ENCODE measurements at regions not wholly inside any gene's neighbourhood (a gene's known extent, or its start where the extent isn't known, plus 50 kb on each side); places are given as distances from the start of the nearest gene placed in this dataset.
"Not testable (repeated sequence)": the region's sequence is repeated elsewhere in the genome, so short reads cannot be mapped to it uniquely, and the experiment has no call there.

DNA sequence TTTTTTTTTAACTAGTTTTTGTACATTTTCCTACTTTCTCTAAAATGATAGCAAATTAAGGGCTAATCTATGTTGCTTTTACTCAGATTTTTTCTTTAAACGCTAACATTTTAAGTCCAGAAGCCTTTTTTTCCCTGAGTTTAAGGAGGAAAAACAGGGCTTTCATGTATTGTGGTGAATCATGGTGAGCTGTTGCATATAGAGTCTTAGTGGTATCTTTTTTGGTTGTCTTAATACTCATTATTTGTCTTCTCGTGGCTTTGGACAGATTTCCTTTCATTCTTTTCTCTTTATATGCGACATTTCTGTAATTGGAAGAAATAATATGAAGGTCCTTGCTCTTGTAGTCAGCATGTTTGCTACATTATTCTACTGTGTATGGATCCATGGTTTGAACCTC, 1015.6 kb downstream of the PLA2G4A start:
- DNase-seq (ENCODE audit: low read depth, low spot score) = no peak
- H3K27ac ChIP-seq = no peak overlapping the region

DNA sequence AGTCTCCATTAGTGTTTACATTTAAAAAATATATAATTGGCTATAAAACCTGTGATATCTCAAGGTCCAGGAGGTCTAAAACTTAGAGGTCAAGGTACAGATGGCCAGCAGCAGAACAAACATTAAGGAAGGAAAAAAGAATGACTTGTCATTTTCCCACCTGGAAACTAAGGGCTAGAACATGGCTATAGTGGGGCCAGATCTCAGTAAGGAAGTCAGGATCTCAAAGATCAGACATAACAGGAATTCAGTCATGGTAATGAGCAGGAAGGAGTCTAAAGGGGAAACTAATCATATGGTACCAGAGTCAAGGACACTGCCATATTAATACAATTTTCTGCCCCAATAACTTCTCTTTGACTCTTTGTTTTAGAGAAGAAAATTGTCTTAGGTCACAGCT, 1018.8 kb downstream of the PLA2G4A start:
- no peak overlapping the region for H3K27ac ChIP-seq
- DNase-seq (ENCODE audit: low read depth, low spot score) = no peak

DNA sequence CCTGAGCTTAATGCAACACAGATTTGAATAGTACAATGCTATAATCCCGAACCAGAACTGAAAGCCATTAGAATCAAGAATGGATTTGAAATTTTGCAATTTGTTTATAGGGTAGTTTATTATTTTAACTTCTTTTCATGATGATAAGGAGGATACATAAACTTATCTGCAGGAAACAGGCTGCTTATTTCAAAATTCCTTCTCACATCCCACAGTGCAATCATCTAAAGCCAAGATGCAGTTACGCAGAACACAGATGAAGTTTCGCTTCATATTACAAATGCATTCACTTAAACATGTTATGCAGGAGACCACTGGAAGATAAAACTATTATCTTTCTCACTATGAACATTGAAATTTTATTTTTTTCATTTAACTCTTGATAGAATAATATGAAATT, 1019.6 kb downstream of the PLA2G4A start:
- H3K27ac ChIP-seq = no peak overlapping the region
- DNase-seq (ENCODE audit: low read depth, low spot score) = no peak

DNA sequence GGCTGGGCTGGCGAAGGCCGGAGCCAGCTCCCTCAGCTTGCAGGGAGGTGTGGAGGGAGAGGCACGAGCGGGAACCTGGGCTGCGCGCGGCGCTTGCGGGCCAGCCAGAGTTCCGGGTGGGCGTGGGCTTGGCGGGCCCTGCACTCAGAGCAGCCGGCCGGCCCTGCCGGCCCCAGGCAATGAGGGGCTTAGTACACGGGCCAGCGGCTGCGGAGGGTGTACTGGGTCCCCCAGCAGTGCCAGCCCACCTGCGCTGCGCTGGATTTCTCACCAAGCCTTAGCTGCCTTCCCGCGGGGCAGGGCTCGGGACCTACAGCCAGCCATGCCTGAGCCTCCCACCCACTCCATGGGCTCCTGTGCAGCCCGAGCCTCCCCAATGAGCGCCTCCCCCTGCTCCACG, 1021.4 kb downstream of the PLA2G4A start:
- DNase-seq (ENCODE audit: low read depth, low spot score); H3K27ac ChIP-seq: not testable (repeated sequence)

DNA sequence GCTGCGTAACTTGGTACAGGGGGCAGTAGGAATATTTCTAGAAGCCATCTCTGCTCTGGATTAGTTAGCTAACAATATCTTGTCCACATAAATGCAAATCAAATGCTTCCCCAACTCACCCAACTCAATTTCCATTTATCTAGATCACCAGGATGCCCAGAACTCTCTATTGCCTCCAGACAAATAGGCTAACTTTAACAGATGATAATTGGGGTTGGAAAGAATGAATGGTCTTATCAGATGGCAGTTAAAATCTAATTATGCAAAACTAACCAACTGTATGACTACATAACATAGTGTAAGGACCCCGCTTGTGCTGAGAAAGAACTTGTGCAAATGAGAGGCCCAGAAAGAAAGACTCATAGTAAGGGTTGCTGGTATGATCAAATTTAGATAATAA, 1024.8 kb downstream of the PLA2G4A start:
- H3K27ac ChIP-seq = no peak overlapping the region
- no peak for DNase-seq (ENCODE audit: low read depth, low spot score)

DNA sequence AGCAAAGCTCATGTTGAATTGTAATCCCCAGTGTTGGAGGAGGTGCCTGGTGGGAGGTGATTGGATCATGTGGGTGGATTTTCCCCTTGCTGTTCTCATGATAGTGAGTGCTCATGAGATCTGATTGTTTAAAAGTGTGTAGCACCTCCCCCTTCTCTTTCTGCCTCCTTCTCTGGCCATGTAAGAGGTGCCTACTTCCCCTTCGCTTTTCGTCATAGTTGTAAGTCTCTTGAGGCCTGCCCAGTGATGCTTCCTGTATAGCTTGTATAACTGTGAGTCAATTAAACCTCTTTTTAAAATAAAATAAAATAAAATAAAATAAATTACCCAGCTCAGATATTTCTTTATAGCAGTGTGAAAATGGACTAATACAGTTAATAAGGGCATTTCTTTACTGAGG, 1025.7 kb downstream of the PLA2G4A start:
- DNase-seq (ENCODE audit: low read depth, low spot score) = no peak
- H3K27ac ChIP-seq = no peak overlapping the region

DNA sequence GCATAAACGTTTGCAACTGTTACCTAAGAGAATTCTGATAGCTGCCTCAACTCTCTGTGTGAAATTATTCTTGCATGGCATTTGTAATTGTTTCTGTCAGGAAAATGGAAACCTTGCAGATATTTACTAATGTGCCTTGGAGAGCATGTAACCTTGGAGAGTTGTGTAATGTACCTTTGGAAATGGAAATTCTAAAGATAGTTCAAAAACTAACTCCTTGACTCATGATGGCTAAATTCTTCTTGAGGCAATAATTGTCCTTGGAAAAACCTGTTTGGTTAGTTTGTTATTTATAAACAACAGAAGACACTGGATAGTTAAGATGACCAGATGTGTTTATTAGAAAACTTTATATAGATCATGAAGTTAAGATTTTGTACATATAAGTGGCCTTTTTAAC, 1033.8 kb downstream of the PLA2G4A start:
- H3K27ac ChIP-seq = no peak overlapping the region
- peak; percentile 14 for DNase-seq (ENCODE audit: low read depth, low spot score)

DNA sequence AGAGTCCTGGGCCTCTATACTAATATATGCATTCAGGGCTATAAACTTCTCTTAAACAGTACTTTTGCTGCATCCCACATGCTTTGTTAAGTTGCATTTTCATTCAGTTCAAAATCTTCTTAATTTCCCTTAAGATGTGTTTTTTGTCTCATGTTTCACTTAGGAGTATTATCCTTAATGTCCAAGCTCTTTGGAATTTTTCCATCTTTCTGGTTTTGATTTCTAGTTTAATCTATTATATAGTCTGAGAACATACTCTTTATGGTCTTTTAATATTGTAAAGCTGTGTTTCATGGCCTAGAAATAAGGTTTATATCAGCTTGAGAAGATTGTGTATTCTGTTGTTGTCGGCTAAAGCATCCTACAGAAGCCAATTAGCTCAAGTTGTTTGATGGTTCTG, 1041.8 kb downstream of the PLA2G4A start:
- no peak for DNase-seq (ENCODE audit: low read depth, low spot score)
- no peak overlapping the region for H3K27ac ChIP-seq

DNA sequence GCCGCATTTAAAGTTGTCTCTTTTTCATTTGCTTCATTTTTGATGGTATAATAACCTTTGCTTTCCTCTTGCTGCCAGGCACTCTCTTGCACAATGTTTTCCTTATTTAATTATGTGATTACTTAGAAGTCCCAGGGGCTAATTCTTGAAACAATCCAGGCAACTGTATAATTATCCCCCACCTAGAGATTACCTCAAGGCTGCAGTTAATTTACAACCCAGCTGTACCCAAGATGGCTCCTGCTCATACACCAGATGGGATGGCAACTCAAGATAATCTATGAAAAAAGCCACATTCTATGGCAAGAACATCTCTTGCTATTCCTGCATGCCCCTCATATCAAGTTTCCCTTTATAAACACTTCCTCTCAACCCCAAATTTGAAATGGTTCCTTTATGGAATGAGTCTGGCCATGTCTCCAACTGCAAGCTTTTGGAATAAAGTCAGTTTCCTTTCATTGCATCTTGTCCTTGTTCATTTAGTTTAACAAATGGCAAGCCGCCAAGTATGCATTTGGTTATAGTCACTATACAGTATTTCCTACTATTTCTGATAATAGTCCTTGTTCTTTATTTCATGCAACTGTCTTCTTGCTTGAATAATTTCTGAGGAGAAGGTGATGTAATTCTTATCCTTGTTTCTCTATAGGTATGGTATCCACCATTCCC, 1042.6 kb downstream of the PLA2G4A start:
- no peak overlapping the region for H3K27ac ChIP-seq
- no peak for DNase-seq (ENCODE audit: low read depth, low spot score)

DNA sequence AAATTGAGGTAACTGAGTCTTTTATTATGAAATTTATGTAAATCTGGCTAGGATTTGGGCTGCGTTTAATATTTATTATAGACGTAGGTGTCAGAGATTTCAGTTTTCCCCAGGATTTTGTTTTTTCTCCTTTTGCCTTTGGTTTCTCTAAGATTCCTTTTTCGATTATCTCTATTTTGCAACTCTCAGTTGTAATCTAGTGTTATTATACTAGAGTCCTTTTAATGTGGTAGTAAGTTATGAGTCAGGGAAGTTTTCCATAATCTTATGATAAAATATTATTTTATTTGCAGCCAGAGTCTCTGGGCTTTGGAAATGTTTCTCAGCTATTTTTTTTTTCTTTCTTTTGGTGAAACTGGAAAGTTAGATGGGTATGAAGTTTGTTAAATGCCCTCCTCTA, 1043.8 kb downstream of the PLA2G4A start:
- DNase-seq (ENCODE audit: low read depth, low spot score) = no peak
- H3K27ac ChIP-seq = no peak overlapping the region

DNA sequence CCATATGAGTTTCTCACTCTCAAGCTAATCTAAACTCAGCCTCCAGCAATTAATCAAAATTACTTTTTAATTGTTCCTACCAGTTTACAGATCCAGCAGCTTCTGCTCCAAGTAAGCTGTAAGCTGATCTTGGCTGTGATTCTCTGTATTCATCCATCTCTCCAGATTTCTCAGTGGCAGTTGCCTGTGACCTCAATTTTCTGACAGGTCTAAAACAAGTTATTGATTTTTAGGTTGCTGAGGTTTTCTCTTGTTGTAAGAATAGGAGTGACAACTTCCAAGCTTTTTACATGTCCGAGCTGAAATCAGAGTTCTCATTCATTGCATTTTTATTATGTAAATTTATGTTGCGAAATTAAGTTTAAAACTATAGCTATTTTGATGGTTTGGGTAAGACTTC, 1044.4 kb downstream of the PLA2G4A start:
- H3K27ac ChIP-seq = no peak overlapping the region
- no peak for DNase-seq (ENCODE audit: low read depth, low spot score)

DNA sequence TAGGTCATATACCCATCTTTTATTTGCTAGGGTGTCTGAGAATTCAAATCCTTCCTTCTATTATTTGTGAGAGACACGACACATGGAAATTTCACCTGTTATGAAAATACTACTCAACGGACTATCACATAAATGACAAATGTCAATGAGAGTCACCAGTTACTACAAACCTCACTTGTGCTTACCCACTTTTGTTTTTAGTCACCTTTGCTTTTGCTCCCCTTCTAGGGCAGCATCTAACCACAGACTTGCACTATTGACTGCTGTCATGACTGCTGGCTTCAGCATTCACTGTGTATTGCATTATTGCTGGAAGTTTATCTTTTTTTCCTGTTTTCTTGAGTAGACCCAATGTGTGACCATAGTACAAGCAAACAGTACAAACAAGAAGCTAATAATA, 1048.0 kb downstream of the PLA2G4A start:
- H3K27ac ChIP-seq = no peak overlapping the region
- no peak for DNase-seq (ENCODE audit: low read depth, low spot score)

DNA sequence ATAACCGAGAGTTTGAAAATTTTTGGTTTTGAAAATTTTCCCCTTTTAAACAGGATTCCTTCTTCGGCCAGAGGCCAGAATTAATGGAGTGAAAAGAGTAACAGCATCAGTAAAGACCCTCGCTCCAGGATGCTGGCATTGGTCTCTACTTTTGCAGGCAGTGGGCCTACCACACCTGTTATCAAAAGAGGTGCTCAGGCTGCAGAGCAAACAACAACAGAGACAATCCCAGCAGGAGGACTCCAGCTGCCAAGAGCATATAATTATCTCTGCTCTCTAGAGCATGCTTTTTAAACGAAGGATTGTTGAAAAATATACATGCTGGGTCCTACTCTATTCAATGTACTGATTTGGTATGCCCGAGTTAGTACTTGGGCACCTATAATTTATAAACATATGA, 1048.5 kb downstream of the PLA2G4A start:
- H3K27ac ChIP-seq = no peak overlapping the region
- DNase-seq (ENCODE audit: low read depth, low spot score) = no peak

DNA sequence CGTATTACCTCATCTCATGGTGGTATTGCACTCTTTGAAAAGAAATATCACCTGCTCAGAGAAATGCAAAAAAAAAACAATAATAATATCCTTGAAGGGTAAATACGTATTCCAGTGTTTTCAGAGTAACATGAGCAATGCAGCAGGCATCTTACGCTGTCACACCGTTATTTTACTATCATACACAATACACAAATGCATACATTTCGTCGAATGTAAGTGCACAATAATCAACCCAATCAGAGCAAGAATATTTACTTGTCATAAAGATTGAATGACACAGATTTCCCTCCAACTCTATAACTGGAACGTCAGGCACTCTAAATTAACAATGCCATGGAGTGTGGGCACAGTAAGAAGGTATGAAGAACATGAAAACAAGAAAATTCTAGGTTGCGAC, 1050.1 kb downstream of the PLA2G4A start:
- H3K27ac ChIP-seq = no peak overlapping the region
- DNase-seq (ENCODE audit: low read depth, low spot score) = no peak

DNA sequence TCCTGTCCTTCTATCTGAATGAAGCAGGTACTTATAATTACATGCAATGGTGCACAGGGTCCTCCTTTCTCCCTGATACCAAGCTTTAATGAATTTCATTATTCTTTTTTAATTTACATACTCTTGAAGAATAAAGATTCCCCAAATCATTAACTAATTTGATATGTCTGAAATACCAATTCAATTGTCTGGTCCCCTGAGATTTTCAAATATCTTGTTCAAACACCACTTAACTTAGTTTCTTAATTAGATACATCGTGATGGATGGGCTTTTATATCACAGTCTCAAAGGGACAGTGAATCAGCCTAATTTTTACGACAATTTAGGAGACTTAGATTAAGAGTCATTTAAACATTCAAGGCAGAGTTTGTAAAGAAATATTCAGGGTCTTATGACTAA, 1054.6 kb downstream of the PLA2G4A start:
- DNase-seq (ENCODE audit: low read depth, low spot score) = no peak
- no peak overlapping the region for H3K27ac ChIP-seq

DNA sequence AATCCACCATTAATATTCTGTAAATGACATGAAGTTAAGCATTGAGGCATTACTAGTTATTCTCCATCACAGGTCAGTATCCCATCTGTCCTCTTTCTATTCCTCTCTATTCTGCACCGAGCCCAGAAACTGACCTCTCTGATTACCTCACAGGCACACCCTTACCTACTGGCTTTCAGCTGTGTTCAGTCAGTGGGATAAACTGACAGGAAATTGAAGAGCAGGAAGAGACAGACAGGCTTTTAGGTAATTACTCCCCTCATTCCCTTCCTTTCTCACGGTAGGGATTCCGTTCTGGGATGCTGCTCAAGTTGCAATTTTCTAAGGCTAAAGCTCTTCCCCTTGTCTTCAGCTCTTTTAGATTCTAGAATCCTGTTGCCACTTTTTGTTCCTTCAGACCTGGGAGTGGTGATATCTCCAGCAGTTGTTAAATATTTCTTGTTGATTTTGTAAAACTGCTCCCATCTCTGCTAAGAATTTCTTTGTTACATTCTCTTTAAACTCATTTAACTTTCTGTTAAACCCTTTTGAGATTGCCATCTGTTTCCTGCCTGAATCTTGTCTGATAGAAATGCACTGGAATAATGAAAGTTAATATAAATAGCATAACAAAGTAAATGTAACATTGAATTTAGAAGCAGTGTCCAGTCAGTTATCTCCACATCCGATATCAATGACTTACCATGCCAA, 1063.4 kb downstream of the PLA2G4A start:
- H3K27ac ChIP-seq = no peak overlapping the region
- no peak for DNase-seq (ENCODE audit: low read depth, low spot score)

DNA sequence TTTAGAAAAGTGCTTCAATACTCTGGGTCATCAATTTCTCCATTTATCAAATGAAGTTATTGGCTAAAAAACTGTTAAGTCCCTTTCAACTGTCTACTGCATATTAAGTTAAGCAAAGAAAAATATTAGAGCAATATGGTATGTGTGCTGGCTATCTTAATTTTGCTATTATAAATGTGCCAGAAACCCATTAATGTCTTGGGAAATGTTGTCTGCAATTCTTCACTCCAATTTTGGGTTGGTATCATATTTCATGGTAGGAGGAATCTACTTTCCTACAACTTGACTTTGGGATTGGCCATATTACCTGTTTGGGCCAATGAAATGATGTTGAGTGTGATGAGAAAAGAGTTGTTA, 1063.9 kb downstream of the PLA2G4A start:
- DNase-seq (ENCODE audit: low read depth, low spot score) = no peak
- H3K27ac ChIP-seq = no peak overlapping the region

DNA sequence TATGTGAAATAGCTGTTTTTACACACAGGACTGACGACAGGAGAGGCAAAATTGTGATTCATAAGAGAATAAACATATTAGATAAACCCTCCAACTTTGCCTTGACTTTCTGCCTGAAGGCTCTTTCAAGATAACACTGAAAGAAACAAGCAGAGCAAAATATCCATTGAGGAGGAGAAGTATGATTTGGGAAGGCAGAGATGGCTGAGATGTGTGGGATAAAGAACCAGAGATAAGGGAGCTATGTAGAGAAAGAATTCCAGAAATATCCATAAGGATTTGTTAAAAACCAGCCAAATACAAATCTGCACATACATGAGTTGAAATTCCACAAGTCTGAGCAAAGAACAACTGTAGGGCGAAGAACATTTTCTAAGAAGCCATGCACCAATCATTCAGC, 1064.7 kb downstream of the PLA2G4A start:
- DNase-seq (ENCODE audit: low read depth, low spot score) = no peak
- H3K27ac ChIP-seq = no peak overlapping the region

DNA sequence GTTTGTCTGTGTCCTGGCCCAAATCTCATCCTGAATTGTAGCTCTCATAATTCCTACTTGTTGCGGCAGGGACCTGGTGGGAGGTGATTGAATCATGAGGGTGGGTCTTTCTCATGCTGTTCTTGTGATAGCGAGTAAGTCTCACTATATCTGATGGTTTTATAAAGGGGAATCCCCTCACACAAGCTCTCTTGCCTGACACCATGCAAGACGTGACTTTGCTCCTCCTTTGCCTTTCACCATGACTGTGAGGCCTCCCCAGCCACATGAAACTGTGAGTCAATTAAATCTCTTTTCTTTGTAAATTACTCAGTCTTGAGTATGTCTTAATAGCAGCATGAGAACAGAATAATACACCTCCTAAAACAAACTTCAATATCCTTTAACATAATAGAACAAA, 1065.6 kb downstream of the PLA2G4A start:
- no peak overlapping the region for H3K27ac ChIP-seq
- no peak for DNase-seq (ENCODE audit: low read depth, low spot score)

DNA sequence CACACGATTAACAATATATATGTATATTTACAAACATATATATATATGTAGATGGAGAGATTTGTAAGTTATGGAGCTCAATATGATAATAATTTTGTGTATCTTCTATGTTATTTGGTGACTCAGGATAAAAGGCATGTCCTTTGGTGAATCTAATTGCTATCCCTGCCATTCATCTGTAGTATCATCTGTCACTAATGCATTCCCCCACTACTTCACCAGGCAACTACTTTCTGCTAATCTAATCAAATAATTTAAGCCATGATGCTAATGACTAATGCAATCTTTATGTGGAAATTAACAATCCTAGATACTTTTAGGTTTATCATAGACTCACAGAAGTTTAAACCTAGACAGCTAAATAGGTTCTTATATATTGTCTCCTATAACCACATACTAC, 1074.5 kb downstream of the PLA2G4A start:
- no peak for DNase-seq (ENCODE audit: low read depth, low spot score)

DNA sequence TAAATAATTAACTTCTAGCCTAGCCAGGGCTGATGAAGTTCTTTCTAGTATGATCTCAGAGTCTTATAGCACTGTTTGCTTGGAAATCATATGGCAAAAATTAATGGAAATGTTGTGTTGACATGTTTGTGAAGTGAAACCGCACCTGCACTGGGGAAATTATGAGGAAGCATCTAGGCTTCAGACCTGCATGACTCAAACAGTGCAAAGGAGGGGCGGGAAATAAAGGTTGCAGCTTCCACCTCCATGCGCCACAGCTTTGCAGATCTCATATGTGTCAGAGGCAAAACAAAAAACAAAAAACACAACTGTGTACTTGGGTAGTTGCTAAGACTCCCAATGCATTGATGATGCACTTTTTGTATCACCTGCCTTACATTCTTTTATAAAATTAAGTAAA, 1080.6 kb downstream of the PLA2G4A start:
- DNase-seq (ENCODE audit: low read depth, low spot score) = peak; percentile 31
- no peak overlapping the region for H3K27ac ChIP-seq

More for the DNA sequence above, 1074.5 kb downstream of the PLA2G4A start:
- H3K27ac ChIP-seq = no peak overlapping the region

DNA sequence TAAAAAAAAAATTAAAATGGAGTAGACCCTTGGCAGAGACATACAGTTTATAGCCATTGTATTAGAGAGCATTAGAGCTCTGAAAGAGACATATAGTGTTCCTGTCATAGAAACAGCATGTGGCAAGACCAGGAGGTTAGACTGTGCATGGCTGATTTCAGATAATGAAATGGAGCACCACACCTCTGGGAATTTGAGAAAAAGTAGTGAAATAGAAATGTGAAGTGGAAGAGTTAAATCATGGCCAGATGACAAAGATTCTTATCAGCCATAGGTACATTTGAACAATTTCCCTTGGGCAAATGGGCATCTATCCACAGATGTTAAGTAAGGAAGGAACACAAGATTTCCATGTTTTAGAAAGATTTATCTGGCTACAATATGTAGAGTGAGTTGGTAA, 1083.1 kb downstream of the PLA2G4A start:
- DNase-seq (ENCODE audit: low read depth, low spot score) = no peak
- no peak overlapping the region for H3K27ac ChIP-seq
